HepG2 (cell line): ENCODE measurements at regions not wholly inside any gene's neighbourhood (a gene's known extent, or its start where the extent isn't known, plus 50 kb on each side); places are given as distances from the start of the nearest gene placed in this dataset.

ENCODE experiments used
- ATF1 ChIP-seq: IDR thresholded peaks from 2 replicates; pipeline ENCODE4 v1.6.1; 2016; ENCODE audit warnings: mild to moderate bottlenecking, control low read depth
- ATF2 ChIP-seq: sonication (generic); formaldehyde crosslinking; IDR thresholded peaks from 2 replicates; pipeline ENCODE4 v1.4.0; 2020; ENCODE audit warnings: missing genetic modification reagents
- CTCF ChIP-seq: sonication (generic); formaldehyde crosslinking; IDR thresholded peaks from 2 replicates; pipeline ENCODE4 v1.5.0; 2020; ENCODE audit warnings: mild to moderate bottlenecking, missing genetic modification reagents, moderate library complexity
- FOSL1 ChIP-seq: sonication (generic); formaldehyde crosslinking; IDR thresholded peaks from 2 replicates; pipeline ENCODE4 v1.9.0; 2021; ENCODE audit warnings: missing genetic modification reagents, borderline replicate concordance
- HDAC6 ChIP-seq: fragments of 200-600 bp; sonication (generic); IDR thresholded peaks from 2 replicates; pipeline ENCODE4 v1.7.0; 2017; ENCODE audit warnings: mild to moderate bottlenecking, antibody characterized with exemption, low read length, low read depth
- KLF15 ChIP-seq: sonication (generic); formaldehyde crosslinking; IDR thresholded peaks from 2 replicates; pipeline ENCODE4 v1.8.1; 2023; ENCODE audit warnings: borderline replicate concordance, mild to moderate bottlenecking, inconsistent platforms, missing genetic modification reagents, mixed read lengths
- KMT2A ChIP-seq: sonication (generic); formaldehyde crosslinking; IDR thresholded peaks from 2 replicates; pipeline ENCODE4 v1.4.0; 2020; ENCODE audit warnings: missing genetic modification reagents
- MYC ChIP-seq: sonication (generic); formaldehyde crosslinking; IDR thresholded peaks from 2 replicates; pipeline ENCODE4 v1.9.0; 2021; ENCODE audit warnings: missing genetic modification reagents, borderline replicate concordance
- NR2C2 ChIP-seq: sonication (generic); formaldehyde crosslinking; IDR thresholded peaks from 2 replicates; pipeline ENCODE4 v1.4.0; 2020; ENCODE audit warnings: missing genetic modification reagents, mild to moderate bottlenecking, moderate library complexity, borderline replicate concordance
- TCF12 ChIP-seq, 2 experiments: fragments of 450-650 bp in 1 of 2; sonication (generic) in 1 of 2; formaldehyde crosslinking in 1 of 2; IDR thresholded peaks; 2 replicates each; pipeline versions ENCODE4 v1.6.1 to v1.8.0; 2017 to 2022; ENCODE audit warnings: antibody characterized with exemption in 1 of 2, mild to moderate bottlenecking in 1 of 2, missing genetic modification reagents in 1 of 2, moderate library complexity in 1 of 2
- ZNF512B ChIP-seq: sonication (generic); formaldehyde crosslinking; IDR thresholded peaks from 2 replicates; pipeline ENCODE4 v1.5.1; 2020; ENCODE audit warnings: missing genetic modification reagents, mild to moderate bottlenecking, borderline replicate concordance
- ZSCAN30 ChIP-seq: sonication (generic); formaldehyde crosslinking; IDR thresholded peaks from 2 replicates; pipeline ENCODE4 v1.5.0; 2020; ENCODE audit warnings: mild to moderate bottlenecking, missing genetic modification reagents

GRCh38 chr10:105370692-105371091 lies 729.6 kb downstream of the SORCS3 start:
- TF ChIP-seq ATF2 (CRISPR knock-in tag) (no peak), ZSCAN30 (CRISPR knock-in tag) (no peak), NR2C2 (CRISPR knock-in tag) (no peak), MYC (CRISPR knock-in tag) (no peak), HDAC6 (no peak), CTCF (no peak), TCF12 (IDR thresholded peaks at IDR 0.05) (no peak), TCF12 (CRISPR knock-in tag; IDR thresholded peaks at IDR 0.05) (no peak), FOSL1 (CRISPR knock-in tag) (no peak), ZNF512B (CRISPR knock-in tag) (no peak), ATF1 (no peak), KLF15 (CRISPR knock-in tag) (no peak), KMT2A (CRISPR knock-in tag) (no peak)
